Fibroblast of lung (primary cell): ENCODE measurements at regions not wholly inside any gene's neighbourhood (a gene's known extent, or its start where the extent isn't known, plus 50 kb on each side); places are given as distances from the start of the nearest gene placed in this dataset.

ENCODE experiments used
- DNase-seq, 2 donors: peaks; one replicate each; pipeline versions ENCODE4 v3.0.0 to v3.0.0-alpha.2; 2010; ENCODE audit warnings: low read depth in 2 of 2
- H2AFZ ChIP-seq: 2 replicates; pipeline ENCODE4 v1.5.1; 2012; ENCODE audit warnings: low read length, control low read depth, inconsistent platforms
- H3K27ac ChIP-seq: 2 replicates; pipeline ENCODE4 v1.5.1; 2011; ENCODE audit warnings: low read length, control low read depth; ENCODE audit not compliant: insufficient read depth
- H3K27me3 ChIP-seq: 2 replicates; pipeline ENCODE4 v1.5.1; 2011; ENCODE audit warnings: mild to moderate bottlenecking, low read length; ENCODE audit not compliant: control insufficient read depth, insufficient read depth
- H3K36me3 ChIP-seq: 2 replicates; pipeline ENCODE4 v1.5.1; 2011; ENCODE audit warnings: low read length; ENCODE audit not compliant: control insufficient read depth, insufficient read depth
- H3K4me1 ChIP-seq: 2 replicates; pipeline ENCODE4 v1.5.1; 2011; ENCODE audit warnings: low read length; ENCODE audit not compliant: control insufficient read depth, insufficient read depth; ENCODE audit errors: extremely low read depth
- H3K4me2 ChIP-seq: 2 replicates; pipeline ENCODE4 v1.5.1; 2011; ENCODE audit warnings: low read length, control low read depth; ENCODE audit not compliant: insufficient read depth; ENCODE audit errors: extremely low read depth
- H3K4me3 ChIP-seq, 4 experiments: fragments of 200-600 bp in 1 of 4; sonication (generic) in 1 of 4; replicated peaks in 1 of 4; 2 replicates each; pipeline ENCODE4 v1.5.1; 2011 to 2016; ENCODE audit warnings: low read length in 4 of 4, low read depth in 3 of 4, mild to moderate bottlenecking in 3 of 4, control low read depth in 2 of 4, inconsistent platforms in 1 of 4, mixed read lengths in 1 of 4; ENCODE audit not compliant: insufficient read depth in 1 of 4; ENCODE audit errors: control extremely low read depth in 1 of 4
- H3K79me2 ChIP-seq: 2 replicates; pipeline ENCODE4 v1.5.1; 2012; ENCODE audit warnings: mild to moderate bottlenecking, low read length, inconsistent platforms; ENCODE audit not compliant: control insufficient read depth, insufficient read depth
- H3K9ac ChIP-seq: 2 replicates; pipeline ENCODE4 v1.5.1; 2011; ENCODE audit warnings: mild to moderate bottlenecking, low read length, control low read depth; ENCODE audit not compliant: insufficient read depth
- H3K9me3 ChIP-seq: 2 replicates; pipeline ENCODE4 v1.5.1; 2012; ENCODE audit warnings: low read depth, low read length; ENCODE audit not compliant: control insufficient read depth, insufficient read depth
- H4K20me1 ChIP-seq: 2 replicates; pipeline ENCODE4 v1.5.1; 2011; ENCODE audit warnings: low read length; ENCODE audit not compliant: control insufficient read depth, insufficient read depth; ENCODE audit errors: extremely low read depth
- CTCF ChIP-seq, 2 donors: IDR thresholded peaks in 1 of 2; conservative IDR thresholded peaks in 1 of 2; 1 replicate in 1 of 2; 2 replicates in 1 of 2; pipeline ENCODE4 v1.5.1; 2011 to 2012; ENCODE audit warnings: low read length in 2 of 2, control low read depth in 1 of 2, inconsistent platforms in 1 of 2, low read depth in 1 of 2, mild to moderate bottlenecking in 1 of 2
- EZH2 ChIP-seq: IDR thresholded peaks from 2 replicates; pipeline ENCODE4 v1.5.1; 2012; ENCODE audit warnings: low read length, control low read depth, mild to moderate bottlenecking; ENCODE audit errors: missing control alignments

- no peak for DNase-seq
- no peaks in the 10 kb centered on the region for H3K79me2 ChIP-seq
- H3K9me3 ChIP-seq = no peaks in the 10 kb centered on the region
- no peak for TF ChIP-seq EZH2
- no peak for TF ChIP-seq CTCF (conservative IDR thresholded peaks at IDR 0.05 in 1 of 2, IDR thresholded peaks at IDR 0.05 in 1 of 2; ENCODE audit: low read depth in 1 of 2, low read length in 2 of 2)
- no peak overlapping the region for H2AFZ ChIP-seq
- H3K4me1 ChIP-seq = no peaks in the 10 kb centered on the region
- H3K27me3 ChIP-seq = peaks cover 9% of the 10 kb centered on the region
- H3K4me3 ChIP-seq = no peak overlapping the region
- H3K27ac ChIP-seq = no peak overlapping the region
- H3K36me3 ChIP-seq = no peaks in the 10 kb centered on the region
- no peaks in the 10 kb centered on the region for H4K20me1 ChIP-seq
- no peak overlapping the region for H3K4me2 ChIP-seq
- H3K9ac ChIP-seq = no peak overlapping the region
Measured at GRCh38 chr22:26918226-26918625, 260.8 kb downstream of the MIAT start.

GRCh38 chr22:26921726-26922125 is 264.3 kb downstream of the MIAT start:
- H3K36me3 ChIP-seq = no peaks in the 10 kb centered on the region
- no peak overlapping the region for H3K4me3 ChIP-seq
- TF ChIP-seq CTCF (conservative IDR thresholded peaks at IDR 0.05 in 1 of 2, IDR thresholded peaks at IDR 0.05 in 1 of 2; ENCODE audit: low read depth in 1 of 2, low read length in 2 of 2) = no peak
- no peak for TF ChIP-seq EZH2
- no peaks in the 10 kb centered on the region for H4K20me1 ChIP-seq
- H3K27me3 ChIP-seq = peaks cover 3% of the 10 kb centered on the region
- H3K79me2 ChIP-seq = no peaks in the 10 kb centered on the region
- H3K4me2 ChIP-seq = no peak overlapping the region
- H2AFZ ChIP-seq = no peak overlapping the region
- no peak overlapping the region for H3K9ac ChIP-seq
- H3K9me3 ChIP-seq = no peaks in the 10 kb centered on the region
- no peaks in the 10 kb centered on the region for H3K4me1 ChIP-seq
- no peak overlapping the region for H3K27ac ChIP-seq
- no peak for DNase-seq

- H3K27me3 ChIP-seq = peaks cover 3% of the 10 kb centered on the region
- TF ChIP-seq EZH2 (no peak), CTCF (conservative IDR thresholded peaks at IDR 0.05 in 1 of 2, IDR thresholded peaks at IDR 0.05 in 1 of 2; ENCODE audit: low read depth in 1 of 2, low read length in 2 of 2) (no peak)
- no peak overlapping the region for H3K4me3 ChIP-seq
- H3K9ac ChIP-seq = no peak overlapping the region
- H3K36me3 ChIP-seq = no peaks in the 10 kb centered on the region
- no peak overlapping the region for H2AFZ ChIP-seq
- H3K9me3 ChIP-seq = no peaks in the 10 kb centered on the region
- no peak overlapping the region for H3K4me2 ChIP-seq
- no peaks in the 10 kb centered on the region for H3K4me1 ChIP-seq
- DNase-seq = no peak
- no peak overlapping the region for H3K27ac ChIP-seq
- no peaks in the 10 kb centered on the region for H4K20me1 ChIP-seq
- H3K79me2 ChIP-seq = no peaks in the 10 kb centered on the region
Measured at GRCh38 chr22:26922806-26923205, 265.4 kb downstream of the MIAT start.
